Mammary epithelial cell (primary cell): ENCODE measurements at regions not wholly inside any gene's neighbourhood (a gene's known extent, or its start where the extent isn't known, plus 50 kb on each side); places are given as distances from the start of the nearest gene placed in this dataset.

Source experiments
- EZH2 ChIP-seq: IDR thresholded peaks from 2 replicates; pipeline ENCODE4 v1.6.1; 2012; ENCODE audit warnings: low read length, inconsistent platforms, borderline replicate concordance
- TF ChIP-seq, protein P1 (sequence below), 2 donors: IDR thresholded peaks in 1 of 2; conservative IDR thresholded peaks in 1 of 2; 2 replicates each; pipeline ENCODE4 v1.5.1; 2011 to 2012; ENCODE audit warnings: inconsistent platforms in 2 of 2, low read length in 2 of 2, mild to moderate bottlenecking in 2 of 2, control low read depth in 1 of 2, low read depth in 1 of 2; ENCODE audit not compliant: insufficient read depth in 1 of 2; ENCODE audit errors: extremely low read depth in 1 of 2

DNA sequence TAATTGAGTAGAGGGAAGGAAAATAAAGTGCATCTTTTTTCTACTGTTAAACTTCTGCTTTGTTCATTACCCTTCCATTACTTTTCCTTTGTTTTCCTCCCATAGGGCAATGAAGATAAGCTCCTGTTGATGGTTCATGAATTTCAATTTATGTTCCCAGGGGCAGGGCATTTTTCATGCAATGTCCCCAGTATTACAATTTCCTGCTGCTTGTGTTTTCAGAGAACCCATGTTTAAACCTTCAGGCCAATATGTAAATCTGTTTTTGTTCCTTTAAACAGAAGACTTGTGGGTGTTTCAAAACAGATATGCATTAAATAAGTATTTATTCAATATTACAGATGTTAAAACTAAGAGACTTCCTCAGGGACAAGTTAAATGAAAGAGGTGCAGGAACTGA is 834.5 kb downstream of the ZPLD1 start:
- TF ChIP-seq, protein P1, sequence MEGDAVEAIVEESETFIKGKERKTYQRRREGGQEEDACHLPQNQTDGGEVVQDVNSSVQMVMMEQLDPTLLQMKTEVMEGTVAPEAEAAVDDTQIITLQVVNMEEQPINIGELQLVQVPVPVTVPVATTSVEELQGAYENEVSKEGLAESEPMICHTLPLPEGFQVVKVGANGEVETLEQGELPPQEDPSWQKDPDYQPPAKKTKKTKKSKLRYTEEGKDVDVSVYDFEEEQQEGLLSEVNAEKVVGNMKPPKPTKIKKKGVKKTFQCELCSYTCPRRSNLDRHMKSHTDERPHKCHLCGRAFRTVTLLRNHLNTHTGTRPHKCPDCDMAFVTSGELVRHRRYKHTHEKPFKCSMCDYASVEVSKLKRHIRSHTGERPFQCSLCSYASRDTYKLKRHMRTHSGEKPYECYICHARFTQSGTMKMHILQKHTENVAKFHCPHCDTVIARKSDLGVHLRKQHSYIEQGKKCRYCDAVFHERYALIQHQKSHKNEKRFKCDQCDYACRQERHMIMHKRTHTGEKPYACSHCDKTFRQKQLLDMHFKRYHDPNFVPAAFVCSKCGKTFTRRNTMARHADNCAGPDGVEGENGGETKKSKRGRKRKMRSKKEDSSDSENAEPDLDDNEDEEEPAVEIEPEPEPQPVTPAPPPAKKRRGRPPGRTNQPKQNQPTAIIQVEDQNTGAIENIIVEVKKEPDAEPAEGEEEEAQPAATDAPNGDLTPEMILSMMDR (conservative IDR thresholded peaks at IDR 0.05 in 1 of 2, IDR thresholded peaks at IDR 0.05 in 1 of 2; ENCODE audit: extremely low read depth in 1 of 2, insufficient read depth in 1 of 2, low read depth in 1 of 2, low read length in 2 of 2), result no peak
- no peak for TF ChIP-seq EZH2
